ENCODE measurements at regions not wholly inside any gene's neighbourhood (a gene's known extent, or its start where the extent isn't known, plus 50 kb on each side); places are given as distances from the start of the nearest gene placed in this dataset. TPM values are rescaled to one million over a fixed set of nuclear protein-coding genes. Genes with fewer than 3 reads are reported as not detected.

GRCh38 chr4:44121210-44121609, 327.4 kb downstream of the KCTD8 start:
- Histone ChIP-seq H3K9me3 (no peaks in the 10 kb centered on the region), H3K27ac (no peak overlapping the region), H3K36me3 (no peaks in the 10 kb centered on the region), H3K27me3 (no peaks in the 10 kb centered on the region), H3K4me3 (replicated peaks in 1 of 3) (no peak overlapping the region), H3K4me1 (no peaks in the 10 kb centered on the region)
- no peak for DNase-seq
- no peak for TF ChIP-seq CTCF (IDR thresholded peaks at IDR 0.05)
- no peak for TF ChIP-seq POLR2A (IDR thresholded peaks at IDR 0.05)
- 73 to 74% methylated on average over 1 of the region's 1 CpG for WGBS, 2 donors
- intact Hi-C loops (cut with DNase I): no loop called here

Small RNA genes lying in the stretch of these regions (small RNA-seq; reads per million reads assigned to genes)
- gene AC098590.2 (not detected), gene RN7SL193P (not detected)
